CD14-positive monocyte (primary cell): ENCODE measurements at regions not wholly inside any gene's neighbourhood (a gene's known extent, or its start where the extent isn't known, plus 50 kb on each side); places are given as distances from the start of the nearest gene placed in this dataset.

ENCODE experiments used
- DNase-seq, 3 donors: peaks; one replicate each; pipeline ENCODE4 v3.0.0-alpha.2; 2011 to 2022
- H2AFZ ChIP-seq: 2 replicates; pipeline ENCODE4 v1.6.0; 2012; ENCODE audit warnings: mild to moderate bottlenecking, low read depth, low read length, inconsistent platforms; ENCODE audit not compliant: insufficient read depth, poor library complexity, severe bottlenecking
- H3K27ac ChIP-seq, 2 donors: 1 replicate in 1 of 2; 2 replicates in 1 of 2; pipeline ENCODE4 v1.5.1; 2012 to 2013; ENCODE audit warnings: low read length in 2 of 2, control low read depth in 1 of 2, inconsistent platforms in 1 of 2, low read depth in 1 of 2, mild to moderate bottlenecking in 1 of 2
- H3K27me3 ChIP-seq, 2 donors: one replicate each; pipeline versions ENCODE4 v1.6.0 to v1.6.1; 2011 to 2013; ENCODE audit warnings: low read length in 2 of 2; ENCODE audit not compliant: control insufficient read depth in 2 of 2, insufficient read depth in 2 of 2
- H3K36me3 ChIP-seq, 2 donors: replicated peaks in 1 of 2; 1 replicate in 1 of 2; 2 replicates in 1 of 2; pipeline versions ENCODE4 v1.5.1 to v1.6.1; 2012 to 2013; ENCODE audit warnings: low read length in 2 of 2, control low read depth in 1 of 2, inconsistent platforms in 1 of 2, mild to moderate bottlenecking in 1 of 2; ENCODE audit not compliant: insufficient read depth in 2 of 2, control insufficient read depth in 1 of 2
- H3K4me1 ChIP-seq, 2 donors: 1 replicate in 1 of 2; 2 replicates in 1 of 2; pipeline versions ENCODE4 v1.5.1 to v1.6.1; 2012 to 2013; ENCODE audit warnings: low read length in 2 of 2, control low read depth in 1 of 2, inconsistent platforms in 1 of 2, mild to moderate bottlenecking in 1 of 2, moderate library complexity in 1 of 2; ENCODE audit not compliant: insufficient read depth in 2 of 2, control insufficient read depth in 1 of 2
- H3K4me2 ChIP-seq: replicated peaks from 2 replicates; pipeline ENCODE3; 2012; ENCODE audit warnings: low read length, moderate library complexity, mild to moderate bottlenecking; ENCODE audit not compliant: poor library complexity, severe bottlenecking; ENCODE audit errors: extremely low read depth
- H3K4me3 ChIP-seq, 3 experiments: fragments of 200-600 bp in 1 of 3; sonication (generic) in 1 of 3; replicated peaks in 1 of 3; 1 replicate in 2 of 3; 2 replicates in 1 of 3; pipeline ENCODE4 v1.5.1; 2011 to 2013; ENCODE audit warnings: low read length in 3 of 3, mild to moderate bottlenecking in 3 of 3, control low read depth in 2 of 3, low read depth in 2 of 3, inconsistent platforms in 1 of 3, moderate library complexity in 1 of 3
- H3K79me2 ChIP-seq: 2 replicates; pipeline ENCODE4 v1.6.0; 2012; ENCODE audit warnings: mild to moderate bottlenecking, control low read depth, inconsistent platforms, low read length, moderate library complexity; ENCODE audit not compliant: insufficient read depth
- H3K9ac ChIP-seq: 2 replicates; pipeline ENCODE4 v1.6.0; 2017; ENCODE audit warnings: low read length, mild to moderate bottlenecking; ENCODE audit not compliant: insufficient read depth, poor library complexity, severe bottlenecking
- H3K9me3 ChIP-seq, 2 donors: replicated peaks in 1 of 2; 1 replicate in 1 of 2; 2 replicates in 1 of 2; pipeline versions ENCODE4 v1.5.1 to v1.6.1; 2012 to 2013; ENCODE audit warnings: low read length in 2 of 2, control low read depth in 1 of 2; ENCODE audit not compliant: control insufficient read depth in 1 of 2, insufficient read depth in 1 of 2
- H4K20me1 ChIP-seq: 2 replicates; pipeline ENCODE4 v1.6.0; 2012; ENCODE audit warnings: mild to moderate bottlenecking, low read length, control low read depth, moderate library complexity; ENCODE audit not compliant: insufficient read depth
- H3K27ac Mint-ChIP-seq, 7 donors: one replicate each; pipeline ENCODE4 v1.8.0; 2020; ENCODE audit warnings: mild to moderate bottlenecking in 7 of 7, mixed read lengths in 7 of 7, moderate library complexity in 6 of 7, inconsistent platforms in 2 of 7
- H3K27me3 Mint-ChIP-seq, 3 donors: one replicate each; pipeline ENCODE4 v1.8.0; 2021 to 2022; ENCODE audit warnings: low read depth in 3 of 3, mild to moderate bottlenecking in 3 of 3, mixed read lengths in 3 of 3, moderate library complexity in 3 of 3, inconsistent platforms in 1 of 3
- H3K36me3 Mint-ChIP-seq, 2 donors: one replicate each; pipeline ENCODE4 v1.8.0; 2020; ENCODE audit warnings: mixed read lengths in 2 of 2, inconsistent platforms in 1 of 2, mild to moderate bottlenecking in 1 of 2
- H3K4me1 Mint-ChIP-seq: one replicate; pipeline ENCODE4 v1.8.0; 2020; ENCODE audit warnings: mild to moderate bottlenecking, mixed read lengths
- H3K4me3 Mint-ChIP-seq, 2 donors: one replicate each; pipeline ENCODE4 v1.8.0; 2020; ENCODE audit warnings: mild to moderate bottlenecking in 2 of 2, mixed read lengths in 2 of 2, moderate library complexity in 1 of 2
- H3K9me3 Mint-ChIP-seq, 7 donors: one replicate each; pipeline ENCODE4 v1.8.0; 2020 to 2022; ENCODE audit warnings: mixed read lengths in 7 of 7, mild to moderate bottlenecking in 6 of 7, moderate library complexity in 6 of 7, inconsistent platforms in 2 of 7
- WGBS: methylation state at CpG from one replicate; pipeline ENCODE4 v1.1.5; 2013; ENCODE audit warnings: missing lambda C conversion rate; ENCODE audit not compliant: insufficient coverage; 5-methylcytosine and 5-hydroxymethylcytosine counted together
- intact Hi-C, 2 donors: fragments of 100-400 bp; cut with micrococcal nuclease; formaldehyde crosslinking; loops; one replicate each; pipeline versions ENCODE4 v1.15.0 to v1.15.1; 2023
- TF ChIP-seq, protein P1 (sequence below): fragments of 200-600 bp; IDR thresholded peaks from one replicate; pipeline ENCODE4 v1.8.0; 2022; ENCODE audit warnings: antibody characterized with exemption, mild to moderate bottlenecking

GRCh38 chr13:87736849-87737385 lies 65.7 kb downstream of the SLITRK5 start:
- H3K4me3 ChIP-seq, result no peak overlapping the region
- Mint-ChIP-seq H3K9me3 (peaks cover 0 to 2% (median 0%) of the 10 kb centered on the region in 7 donors), H3K27ac (no peak overlapping the region), H3K4me3 (no peak overlapping the region), H3K4me1 (no peaks in the 10 kb centered on the region), H3K36me3 (no peaks in the 10 kb centered on the region), H3K27me3 (no peaks in the 10 kb centered on the region)
- H3K4me1 ChIP-seq, result no peaks in the 10 kb centered on the region
- no peaks in the 10 kb centered on the region for H3K36me3 ChIP-seq
- no peak for DNase-seq
- H3K9ac ChIP-seq, result no peak overlapping the region
- H3K9me3 ChIP-seq, result no peaks in the 10 kb centered on the region
- H3K4me2 ChIP-seq, result no peak overlapping the region
- H3K27me3 ChIP-seq, result no peaks in the 10 kb centered on the region
- WGBS, result no CpG with 5 or more reads among the region's 1 CpG
- TF ChIP-seq, protein P1, sequence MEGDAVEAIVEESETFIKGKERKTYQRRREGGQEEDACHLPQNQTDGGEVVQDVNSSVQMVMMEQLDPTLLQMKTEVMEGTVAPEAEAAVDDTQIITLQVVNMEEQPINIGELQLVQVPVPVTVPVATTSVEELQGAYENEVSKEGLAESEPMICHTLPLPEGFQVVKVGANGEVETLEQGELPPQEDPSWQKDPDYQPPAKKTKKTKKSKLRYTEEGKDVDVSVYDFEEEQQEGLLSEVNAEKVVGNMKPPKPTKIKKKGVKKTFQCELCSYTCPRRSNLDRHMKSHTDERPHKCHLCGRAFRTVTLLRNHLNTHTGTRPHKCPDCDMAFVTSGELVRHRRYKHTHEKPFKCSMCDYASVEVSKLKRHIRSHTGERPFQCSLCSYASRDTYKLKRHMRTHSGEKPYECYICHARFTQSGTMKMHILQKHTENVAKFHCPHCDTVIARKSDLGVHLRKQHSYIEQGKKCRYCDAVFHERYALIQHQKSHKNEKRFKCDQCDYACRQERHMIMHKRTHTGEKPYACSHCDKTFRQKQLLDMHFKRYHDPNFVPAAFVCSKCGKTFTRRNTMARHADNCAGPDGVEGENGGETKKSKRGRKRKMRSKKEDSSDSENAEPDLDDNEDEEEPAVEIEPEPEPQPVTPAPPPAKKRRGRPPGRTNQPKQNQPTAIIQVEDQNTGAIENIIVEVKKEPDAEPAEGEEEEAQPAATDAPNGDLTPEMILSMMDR, result no peak
- no peaks in the 10 kb centered on the region for H4K20me1 ChIP-seq
- H2AFZ ChIP-seq, result no peak overlapping the region
- intact Hi-C loops, result no loop called here
- no peaks in the 10 kb centered on the region for H3K79me2 ChIP-seq
- H3K27ac ChIP-seq, result no peak overlapping the region

- H3K4me3 ChIP-seq, result no peak overlapping the region
- no peak overlapping the region for H3K27ac ChIP-seq
- Mint-ChIP-seq H3K4me3 (no peak overlapping the region), H3K36me3 (no peaks in the 10 kb centered on the region), H3K27me3 (no peaks in the 10 kb centered on the region), H3K9me3 (peaks cover 0 to 3% (median 0%) of the 10 kb centered on the region in 7 donors), H3K27ac (no peak overlapping the region), H3K4me1 (no peaks in the 10 kb centered on the region)
- intact Hi-C loops, result no loop called here
- H3K27me3 ChIP-seq, result no peaks in the 10 kb centered on the region
- 80% methylated on average over 1 of the region's 1 CpG for WGBS
- no peak overlapping the region for H2AFZ ChIP-seq
- H3K36me3 ChIP-seq, result no peaks in the 10 kb centered on the region
- no peaks in the 10 kb centered on the region for H4K20me1 ChIP-seq
- no peak for DNase-seq
- TF ChIP-seq, protein P1, result no peak
- no peaks in the 10 kb centered on the region for H3K4me1 ChIP-seq
- no peaks in the 10 kb centered on the region for H3K79me2 ChIP-seq
- H3K9ac ChIP-seq, result no peak overlapping the region
- no peaks in the 10 kb centered on the region for H3K9me3 ChIP-seq
- H3K4me2 ChIP-seq, result no peak overlapping the region
Observed at GRCh38 chr13:87754097-87754496, 82.9 kb downstream of the SLITRK5 start.
